GM19395 (cell line): ENCODE measurements at regions not wholly inside any gene's neighbourhood (a gene's known extent, or its start where the extent isn't known, plus 50 kb on each side); places are given as distances from the start of the nearest gene placed in this dataset.
"Not testable (repeated sequence)": the region's sequence is repeated elsewhere in the genome, so short reads cannot be mapped to it uniquely, and the experiment has no call there.

Source experiments
- ATAC-seq: cut with Tn5 transposase; IDR thresholded peaks from one replicate; pipeline ENCODE4 v1.9.1; 2021; ENCODE audit warnings: mild to moderate bottlenecking, moderate library complexity; ENCODE audit not compliant: unreplicated experiment

DNA sequence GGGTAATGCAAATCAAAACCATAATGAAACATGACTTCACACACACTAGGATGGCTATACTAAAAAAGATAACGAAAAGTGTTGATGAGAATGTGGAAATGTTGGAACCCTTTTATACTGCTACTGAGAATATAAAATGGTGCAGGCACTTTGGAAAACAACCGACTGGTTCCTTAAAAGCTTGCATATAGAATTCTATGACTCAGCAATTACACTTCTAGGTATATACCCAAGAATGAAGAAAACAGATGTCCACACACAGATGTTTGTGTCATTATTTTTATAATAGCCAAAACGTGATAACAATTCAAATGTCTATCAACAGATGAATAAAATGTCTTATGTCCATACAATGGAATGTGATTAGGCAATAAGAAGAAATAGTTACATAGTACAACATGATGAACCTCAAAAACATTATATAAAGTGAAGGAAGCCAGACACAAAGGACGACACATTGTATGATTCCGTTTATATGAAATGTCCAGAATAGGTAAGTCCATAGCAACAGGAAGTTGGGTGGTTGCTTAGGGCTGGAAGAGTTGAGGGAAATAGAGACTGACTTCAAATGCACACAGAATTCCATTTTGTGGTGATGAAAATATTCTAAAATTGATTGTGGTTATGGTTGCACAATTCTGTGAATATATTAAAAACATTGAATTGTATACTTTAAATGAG lies 148.3 kb upstream of the PHYHIPL start:
- ATAC-seq, result no peak

DNA sequence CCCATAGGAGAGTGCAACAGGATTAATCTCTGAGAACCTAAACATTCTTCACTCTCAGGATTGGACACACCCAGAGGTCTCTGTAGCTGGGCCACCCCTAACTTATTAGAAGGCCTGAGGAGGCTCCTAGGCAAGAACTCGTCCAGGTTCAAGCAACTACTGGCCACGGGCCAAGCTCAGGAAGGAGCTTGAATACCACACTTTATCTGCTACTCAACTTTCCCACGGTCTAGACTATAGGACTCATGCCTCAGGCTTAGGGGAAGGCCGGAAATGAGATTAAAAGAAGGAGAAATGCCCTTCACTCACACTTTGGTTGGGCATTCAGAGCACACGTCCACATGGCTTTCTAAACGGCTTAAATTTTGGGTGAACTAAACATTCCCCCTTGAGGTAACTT lies 142.8 kb upstream of the PHYHIPL start:
- ATAC-seq, result no peak

DNA sequence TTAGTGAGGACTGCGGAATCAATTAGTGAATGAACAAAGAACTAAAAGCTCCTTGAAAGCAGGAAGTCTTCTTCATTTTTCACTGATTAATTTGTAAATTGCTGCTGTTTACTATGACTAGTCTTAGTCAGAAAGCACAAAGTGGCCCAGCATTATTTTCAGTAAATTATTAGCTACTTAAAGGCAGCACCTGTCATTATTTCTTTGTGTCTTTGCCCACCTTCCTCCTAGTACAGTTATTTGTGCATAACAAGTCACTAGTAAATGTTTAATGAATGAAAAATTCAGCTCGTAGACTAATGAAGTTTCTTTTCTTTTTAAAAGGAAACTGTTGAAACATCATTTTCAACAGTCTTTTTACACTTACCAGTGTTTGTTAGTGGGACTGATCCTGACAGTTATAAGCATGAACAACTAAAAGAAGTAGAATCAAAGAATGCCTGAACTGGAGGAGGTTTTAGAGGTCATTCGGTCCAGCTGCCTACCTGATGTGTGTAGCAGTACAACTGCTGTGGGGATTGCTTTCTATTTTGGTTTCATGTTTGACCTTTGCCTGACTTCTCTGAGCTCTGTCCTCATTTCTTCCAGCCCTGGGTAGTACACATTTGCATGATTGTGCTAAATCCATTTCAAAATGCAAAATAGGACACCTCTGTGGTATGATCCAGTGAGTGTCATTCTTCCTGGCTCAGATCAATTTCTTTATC lies 140.0 kb upstream of the PHYHIPL start:
- peak; percentile 99 for ATAC-seq

DNA sequence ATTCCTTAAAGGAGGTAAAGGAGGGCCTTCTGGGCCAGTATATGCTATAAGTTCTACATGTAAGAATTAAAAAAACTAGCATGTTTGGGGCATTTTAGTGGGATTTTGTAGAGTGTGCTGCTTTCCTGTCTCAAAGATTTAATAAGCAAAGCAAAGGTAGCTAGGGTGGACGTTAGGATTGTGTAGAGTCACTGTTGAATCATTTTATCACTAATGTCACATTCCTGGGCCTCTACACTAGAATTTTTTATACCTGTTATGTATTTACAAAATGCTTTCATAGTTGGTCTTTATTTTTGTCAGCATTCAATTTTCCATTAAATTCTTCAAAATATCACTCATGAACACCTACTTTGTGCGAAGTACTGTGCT lies 139.4 kb upstream of the PHYHIPL start:
- ATAC-seq, result peak; percentile 11

DNA sequence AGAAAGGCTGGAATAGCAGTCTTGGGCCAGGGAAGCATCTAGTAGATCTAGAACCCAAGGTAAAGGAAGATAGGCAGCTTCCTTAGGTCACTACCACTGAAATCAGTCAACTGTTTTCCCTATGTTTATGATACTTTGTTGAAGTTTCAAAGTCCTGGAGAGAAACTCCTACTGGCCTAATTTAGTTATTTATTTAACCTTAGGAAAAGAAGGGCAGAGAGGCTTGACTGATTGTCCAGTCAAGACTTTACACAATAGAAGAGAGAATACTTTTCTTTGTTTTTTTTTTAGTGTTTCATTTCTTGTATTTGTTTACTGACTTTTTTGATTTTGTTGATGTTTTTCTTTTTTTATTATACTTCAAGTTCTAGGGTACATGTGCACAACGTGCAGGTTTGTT lies 138.9 kb upstream of the PHYHIPL start:
- no peak for ATAC-seq

DNA sequence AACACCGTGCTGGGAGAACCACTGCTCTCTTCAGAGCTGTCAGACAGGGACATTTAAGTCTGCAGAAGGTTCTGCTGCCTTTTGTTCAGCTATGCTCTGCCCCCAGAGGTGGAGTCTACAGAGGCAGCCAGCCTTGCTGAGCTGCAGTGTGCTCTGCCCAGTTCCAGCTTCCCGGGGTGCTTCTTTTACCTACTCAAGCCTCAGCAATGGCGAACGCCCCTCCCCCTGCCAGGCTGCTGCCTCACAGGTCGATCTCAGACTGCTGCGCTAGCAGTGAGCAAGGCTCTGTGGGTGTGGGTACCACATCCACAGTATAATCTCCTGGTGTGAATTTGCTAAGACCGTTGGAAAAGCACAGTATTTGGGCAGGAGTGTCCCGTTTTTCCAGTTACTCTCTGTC lies 133.1 kb upstream of the PHYHIPL start:
- ATAC-seq, result not testable (repeated sequence)

DNA sequence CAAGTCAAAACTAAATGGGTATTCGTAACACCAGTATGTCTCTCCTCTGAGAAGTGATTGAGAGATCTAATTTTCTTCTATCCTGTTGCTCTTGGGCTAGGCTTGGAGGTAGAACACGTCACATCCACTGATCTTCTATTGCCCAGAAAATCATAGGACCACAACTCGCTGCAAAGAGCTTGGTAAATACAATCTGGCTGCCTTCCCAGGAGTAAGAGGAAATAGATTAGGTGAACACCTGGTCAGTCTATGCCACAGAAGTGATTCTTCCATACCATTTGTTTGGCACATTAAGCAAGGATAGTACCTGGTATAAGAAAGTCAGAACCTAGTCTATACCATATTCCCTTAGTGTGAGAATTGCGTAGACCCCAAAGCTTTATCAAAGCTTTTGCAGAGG lies 129.3 kb upstream of the PHYHIPL start:
- no peak for ATAC-seq

DNA sequence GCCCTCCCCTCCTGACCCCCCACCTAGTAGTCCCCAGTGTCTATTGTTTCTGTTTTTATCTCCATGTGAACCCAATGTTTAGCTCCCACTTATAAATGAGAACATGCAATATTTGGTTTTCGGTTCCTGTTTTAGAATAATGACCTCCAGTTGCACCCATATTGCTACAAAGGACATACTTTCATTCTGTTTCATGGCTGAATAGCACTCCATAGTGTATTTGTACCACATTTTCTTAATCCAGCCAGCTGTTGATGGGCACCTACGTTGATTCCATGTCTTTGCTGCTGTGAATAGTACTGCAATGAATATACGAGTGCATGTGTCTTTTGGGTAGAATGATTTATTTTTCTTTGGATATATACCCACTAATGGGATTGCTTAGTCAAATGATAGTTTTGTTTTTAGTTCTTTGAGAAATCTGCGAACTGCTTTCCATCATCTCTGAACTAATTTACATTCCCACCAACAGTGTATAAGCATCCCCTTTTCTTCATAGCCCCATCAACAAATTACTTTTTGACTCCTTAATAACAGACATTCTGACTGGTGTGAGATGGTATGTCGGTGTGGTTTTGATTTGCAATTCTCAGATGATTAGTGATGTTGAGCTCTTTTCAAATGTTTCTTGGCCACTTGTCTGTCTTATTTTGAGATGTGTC lies 128.4 kb upstream of the PHYHIPL start:
- ATAC-seq, result peak; percentile 96

DNA sequence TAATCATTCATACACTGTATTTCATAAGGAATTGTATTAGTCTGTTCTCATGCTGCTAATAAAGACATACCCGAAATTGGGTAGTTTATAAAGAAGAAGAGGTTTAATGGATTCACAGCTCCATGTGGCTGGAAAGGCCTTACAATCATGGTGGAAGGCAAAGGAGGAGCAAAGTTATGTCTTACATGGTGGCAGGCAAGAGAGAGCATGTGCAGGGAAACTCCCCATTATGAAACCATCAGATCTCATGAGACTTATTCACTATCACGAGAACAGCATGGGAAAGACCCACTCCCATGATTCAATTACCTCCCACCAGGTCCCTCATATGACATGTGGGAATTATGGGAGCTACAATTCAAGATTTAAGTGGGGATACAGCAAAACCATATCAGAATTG lies 122.9 kb upstream of the PHYHIPL start:
- not testable (repeated sequence) for ATAC-seq

DNA sequence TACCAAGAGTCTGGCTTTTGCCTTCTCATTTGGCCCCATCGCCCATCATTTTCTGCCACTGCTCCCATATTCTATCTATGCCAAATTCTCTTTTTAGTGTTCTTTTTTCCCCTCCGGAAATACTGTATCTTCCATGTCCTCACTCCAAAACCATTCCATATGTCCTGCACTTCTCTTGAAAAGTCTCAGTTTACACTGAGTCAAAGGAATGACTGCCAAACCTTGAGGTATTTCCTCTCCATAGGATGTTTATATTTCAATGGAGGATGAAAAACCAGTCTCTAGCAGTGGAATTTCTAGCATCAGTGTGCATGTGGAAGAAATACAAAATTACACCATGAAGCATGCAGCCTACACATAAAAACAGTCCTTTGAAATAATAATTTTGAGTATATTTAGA lies 121.4 kb upstream of the PHYHIPL start:
- no peak for ATAC-seq

DNA sequence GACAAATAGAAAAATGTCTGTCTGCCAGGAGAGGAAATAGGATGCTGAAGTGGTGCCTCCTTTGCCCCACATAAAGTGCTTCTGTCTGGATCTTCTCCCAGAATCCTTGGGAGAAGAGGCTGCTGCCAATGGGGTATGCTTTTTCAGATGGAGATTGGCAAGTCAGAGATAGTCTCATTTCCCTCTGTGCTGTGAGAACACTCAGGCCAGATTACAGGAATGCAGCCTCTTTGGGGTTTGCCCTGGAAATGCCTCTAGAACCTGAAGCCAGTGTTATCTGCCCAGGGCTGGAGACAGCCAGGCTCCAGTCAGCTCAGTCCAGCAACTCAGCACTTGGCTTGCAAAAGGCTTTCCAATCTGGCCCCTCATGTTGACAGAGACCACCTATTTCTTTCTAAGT lies 119.1 kb upstream of the PHYHIPL start:
- ATAC-seq, result no peak

DNA sequence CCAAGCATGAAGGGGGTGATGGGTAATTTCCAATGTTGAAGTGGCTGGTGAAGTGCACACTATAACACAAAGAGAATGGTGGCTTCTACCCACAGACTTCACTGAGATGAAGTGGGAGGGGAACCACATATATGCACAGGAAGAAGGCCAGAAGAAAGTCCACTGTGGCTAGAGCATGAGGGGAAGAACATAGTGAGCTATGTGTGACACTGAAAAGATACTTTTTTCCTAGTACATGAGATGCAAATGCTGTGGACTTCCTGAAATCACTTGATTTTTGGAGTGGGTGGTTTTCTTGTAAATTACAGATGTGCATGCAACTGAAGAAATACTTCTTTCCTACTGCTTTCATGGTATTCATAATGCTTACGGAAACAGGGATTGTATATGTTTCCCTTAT lies 115.6 kb upstream of the PHYHIPL start:
- peak; percentile 75 for ATAC-seq

DNA sequence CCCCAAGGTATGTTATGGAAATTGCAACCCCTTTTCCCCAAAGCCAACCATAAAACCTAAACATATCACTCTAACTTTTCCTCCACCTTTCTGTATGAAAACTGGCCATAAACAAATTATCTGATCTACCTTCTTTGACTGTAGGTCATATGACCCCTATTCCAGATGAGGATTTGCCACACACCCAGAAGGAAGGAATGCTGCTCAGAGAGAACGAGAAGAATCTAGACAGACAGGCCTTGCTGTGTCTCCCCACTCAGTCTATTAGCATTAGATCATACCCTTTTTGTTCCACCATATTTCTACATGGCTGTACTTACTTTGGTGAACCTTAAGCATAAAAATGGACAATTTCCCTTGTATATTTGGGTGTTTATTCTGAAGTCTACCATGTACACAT lies 113.0 kb upstream of the PHYHIPL start:
- ATAC-seq, result no peak

DNA sequence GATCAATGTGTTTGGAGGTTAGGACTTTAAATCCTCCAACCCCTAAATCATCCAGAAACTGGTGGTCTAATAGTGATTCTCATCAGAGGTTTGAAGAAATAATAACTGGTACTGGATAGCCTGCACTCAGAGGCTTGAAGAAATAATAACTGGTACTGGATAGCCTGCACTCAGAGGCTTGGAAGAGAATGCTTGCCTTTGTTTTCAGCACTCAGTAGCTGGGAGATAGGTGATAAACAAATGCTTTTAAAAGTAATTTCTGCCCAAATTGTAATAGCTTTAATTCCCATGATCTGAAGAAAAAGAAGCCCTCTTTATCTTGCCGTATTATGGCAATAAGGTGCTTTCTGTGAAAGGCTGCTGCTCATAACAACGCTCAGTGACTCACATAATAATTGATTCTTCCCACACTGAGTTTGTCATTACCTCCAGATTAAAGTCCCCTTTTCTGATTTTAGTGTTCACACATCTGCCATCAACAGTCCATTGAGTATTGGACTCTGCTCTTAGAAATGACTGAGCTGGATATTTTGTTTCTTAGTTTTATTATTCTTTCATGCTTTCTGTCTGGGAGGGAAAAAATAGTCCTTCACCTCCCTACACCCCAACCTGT lies 112.3 kb upstream of the PHYHIPL start:
- no peak for ATAC-seq

DNA sequence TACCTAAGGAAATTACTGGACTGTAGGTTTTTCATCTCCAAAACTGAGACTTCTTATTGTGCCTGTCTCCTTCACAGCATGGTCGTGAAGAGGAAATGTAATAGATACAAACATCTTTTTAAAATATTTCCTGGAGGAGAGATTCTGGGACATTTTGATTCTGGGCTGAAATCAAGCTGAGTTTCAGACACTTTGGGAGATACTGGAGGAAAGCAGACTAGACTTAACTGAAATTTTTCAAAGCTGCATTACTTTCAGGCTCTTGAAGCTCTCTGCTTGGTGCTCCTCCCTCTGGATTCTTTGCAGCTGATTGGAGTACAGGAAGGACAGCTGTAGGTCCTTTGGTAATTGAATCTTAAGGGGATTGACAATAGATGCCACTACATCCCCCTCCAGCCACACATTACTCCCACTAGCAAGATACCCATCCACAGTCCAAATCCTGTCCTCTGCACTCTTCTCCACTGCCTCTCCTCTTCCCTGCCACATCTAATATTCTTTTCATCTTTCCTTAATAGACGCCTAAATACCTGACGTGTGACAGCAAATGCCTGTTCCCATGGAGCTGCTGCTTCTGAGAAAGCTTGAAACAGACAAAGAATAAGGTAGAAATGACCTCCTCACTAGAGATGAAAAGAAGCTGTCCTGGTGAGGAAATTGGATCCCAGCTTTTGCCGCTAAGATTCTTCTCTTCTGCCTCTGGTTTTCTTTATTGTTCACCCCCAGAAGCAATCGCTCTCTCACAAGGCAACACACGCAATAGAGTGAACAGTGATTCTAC lies 111.5 kb upstream of the PHYHIPL start:
- no peak for ATAC-seq

DNA sequence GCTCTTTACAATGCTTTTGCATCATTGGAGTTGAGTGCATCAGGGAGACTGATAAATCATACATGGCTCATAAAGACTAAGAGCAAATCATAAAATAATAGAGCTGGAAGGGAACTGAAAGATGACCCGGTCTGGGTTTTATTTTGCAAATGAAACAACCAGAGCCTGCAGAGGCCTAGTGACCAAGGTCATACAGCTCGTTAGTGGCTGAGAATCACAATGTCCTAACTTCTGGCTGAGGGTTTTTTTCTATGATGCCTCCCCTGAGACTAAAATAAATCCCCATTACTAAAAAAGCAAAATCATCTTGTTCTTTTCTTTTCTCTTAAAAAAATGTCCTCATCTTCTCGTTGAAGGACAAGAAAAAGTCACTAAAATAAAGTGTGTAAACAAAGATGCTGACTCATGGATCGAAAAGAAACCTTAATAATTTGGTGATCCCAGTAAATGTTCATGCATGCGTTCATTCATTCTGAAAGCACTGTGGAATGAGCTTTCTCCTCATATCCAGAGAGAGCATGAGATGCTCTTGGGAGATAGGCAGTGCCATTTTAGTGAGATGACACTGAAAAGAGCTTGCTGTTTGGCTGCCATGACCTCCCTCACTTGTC lies 107.8 kb upstream of the PHYHIPL start:
- ATAC-seq, result no peak

DNA sequence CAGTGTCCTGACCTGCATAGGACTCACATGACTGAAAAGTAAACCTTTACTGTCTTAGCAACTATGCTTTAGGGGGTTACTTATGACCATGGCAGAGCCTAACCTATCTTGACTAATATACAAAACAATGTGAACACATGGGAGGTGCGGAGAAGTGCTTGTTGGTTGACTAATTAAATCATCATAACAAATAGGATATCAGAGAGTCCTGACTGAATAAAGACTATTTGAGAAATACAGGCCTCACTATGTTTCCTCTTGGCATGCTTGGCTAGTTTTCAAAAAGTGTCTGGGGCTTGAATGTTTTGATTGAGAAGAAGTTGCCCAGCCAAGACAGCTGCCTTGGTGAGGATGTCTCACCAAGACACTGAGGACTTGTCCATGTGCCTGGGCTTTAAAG lies 104.4 kb upstream of the PHYHIPL start:
- no peak for ATAC-seq

DNA sequence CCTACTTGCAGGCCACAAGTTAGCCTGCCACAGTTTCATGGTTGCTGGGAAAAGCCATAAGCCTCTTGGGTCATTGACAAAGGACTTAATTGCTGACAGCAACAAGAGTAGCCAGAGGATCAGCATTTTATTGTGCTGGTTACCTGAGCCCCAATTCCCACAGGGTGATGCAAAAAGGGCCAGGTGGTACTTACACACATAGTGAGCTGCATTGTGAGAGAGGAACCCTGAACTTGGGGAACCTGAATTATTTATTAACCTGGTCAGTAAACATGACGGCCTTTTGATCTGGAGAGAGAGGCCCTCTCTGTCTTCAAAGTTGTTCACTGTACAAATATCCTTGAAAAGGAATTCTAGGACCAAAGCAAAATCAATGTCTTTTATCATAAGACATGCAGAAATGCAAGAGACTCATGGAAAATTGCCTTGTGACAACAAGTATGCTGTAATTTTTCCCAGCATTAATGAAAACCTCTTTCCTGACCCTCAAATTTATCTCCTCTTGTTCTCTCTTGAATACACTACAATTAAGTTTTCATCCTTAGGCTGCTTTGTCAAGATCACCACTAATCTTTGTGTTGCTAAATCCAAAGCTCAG lies 102.9 kb upstream of the PHYHIPL start:
- ATAC-seq, result no peak

DNA sequence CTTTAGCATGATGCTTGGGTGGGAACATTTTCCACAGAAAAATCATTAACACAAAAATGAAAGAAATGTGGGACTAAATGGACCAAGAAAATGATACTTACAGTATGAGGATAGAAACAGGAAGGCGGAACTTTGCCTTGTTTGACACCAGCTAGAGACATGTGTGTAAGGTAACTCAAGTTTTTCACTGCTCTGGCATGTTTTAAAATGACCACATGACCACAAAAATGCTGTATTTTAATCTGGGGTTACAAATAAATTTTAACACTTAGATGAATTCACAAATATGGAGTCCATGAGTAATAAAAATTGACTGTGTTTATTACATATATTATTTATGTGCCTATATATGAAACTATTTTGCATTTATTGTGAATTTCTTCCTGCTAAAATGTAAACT lies 100.9 kb upstream of the PHYHIPL start:
- no peak for ATAC-seq

DNA sequence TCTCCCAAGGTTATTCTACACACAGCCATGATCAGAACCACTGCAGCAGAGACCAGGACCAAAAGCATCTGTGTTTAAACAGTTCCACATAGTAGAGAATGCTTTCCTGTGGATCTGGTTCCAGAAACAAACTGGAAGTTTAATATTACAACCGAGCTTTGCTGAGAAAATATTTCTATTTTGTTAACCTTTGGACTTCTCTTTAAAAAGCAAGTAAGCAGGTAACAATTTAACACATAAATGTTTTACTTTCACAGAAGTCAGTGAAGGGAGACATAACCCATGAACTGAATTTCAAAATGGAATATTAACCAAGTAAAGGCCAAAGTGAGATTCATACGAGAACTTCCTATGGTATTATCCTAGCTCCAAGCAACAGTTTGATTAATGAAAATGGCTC lies 98.6 kb upstream of the PHYHIPL start:
- ATAC-seq, result no peak
